ENCODE measurements at regions not wholly inside any gene's neighbourhood (a gene's known extent, or its start where the extent isn't known, plus 50 kb on each side); places are given as distances from the start of the nearest gene placed in this dataset.

GRCh38 chr18:51712821-51713220 lies 515.3 kb upstream of the MEX3C start:
- TF ChIP-seq ISL1 (CRISPR knock-in tag; IDR thresholded peaks at IDR 0.05) (no peak), PPARA (CRISPR knock-in tag; IDR thresholded peaks at IDR 0.05; ENCODE audit: borderline replicate concordance) (no peak), GLIS3 (CRISPR knock-in tag; IDR thresholded peaks at IDR 0.05) (no peak), ARNTL (CRISPR knock-in tag; IDR thresholded peaks at IDR 0.05; ENCODE audit: borderline replicate concordance, low read depth) (no peak), SNAI2 (CRISPR knock-in tag; IDR thresholded peaks at IDR 0.05) (no peak), TCF4 (CRISPR knock-in tag; IDR thresholded peaks at IDR 0.05; ENCODE audit: borderline replicate concordance) (no peak), TOX (CRISPR knock-in tag; IDR thresholded peaks at IDR 0.05; ENCODE audit: borderline replicate concordance) (no peak)
- ATAC-seq = no peak

GRCh38 chr18:51716277-51716676 lies 518.8 kb upstream of the MEX3C start:
- no peak for ATAC-seq
- TF ChIP-seq BACH2 (CRISPR knock-in tag; IDR thresholded peaks at IDR 0.05; ENCODE audit: borderline replicate concordance) (no peak), ZNF565 (CRISPR knock-in tag; conservative IDR thresholded peaks at IDR 0.05; ENCODE audit: low read depth) (no peak), PATZ1 (CRISPR knock-in tag; IDR thresholded peaks at IDR 0.05; ENCODE audit: borderline replicate concordance) (no peak), ZFP3 (CRISPR knock-in tag; IDR thresholded peaks at IDR 0.05) (no peak), TOX (CRISPR knock-in tag; IDR thresholded peaks at IDR 0.05; ENCODE audit: borderline replicate concordance) (no peak), ZNF70 (CRISPR knock-in tag; IDR thresholded peaks at IDR 0.05) (no peak), ESRRG (CRISPR knock-in tag; IDR thresholded peaks at IDR 0.05) (no peak), TSHZ2 (CRISPR knock-in tag; IDR thresholded peaks at IDR 0.05) (no peak), RARB (CRISPR knock-in tag; IDR thresholded peaks at IDR 0.05) (no peak), CSRNP3 (CRISPR knock-in tag; IDR thresholded peaks at IDR 0.05) (no peak), TCF4 (CRISPR knock-in tag; IDR thresholded peaks at IDR 0.05; ENCODE audit: borderline replicate concordance) (no peak), SNAI2 (CRISPR knock-in tag; IDR thresholded peaks at IDR 0.05) (no peak), ZC3H10 (CRISPR knock-in tag; IDR thresholded peaks at IDR 0.05) (no peak), ISL1 (CRISPR knock-in tag; IDR thresholded peaks at IDR 0.05) (no peak), OSR1 (CRISPR knock-in tag; IDR thresholded peaks at IDR 0.05) (no peak), PPARA (CRISPR knock-in tag; IDR thresholded peaks at IDR 0.05; ENCODE audit: borderline replicate concordance) (no peak)

- ATAC-seq = no peak
- TF ChIP-seq TOX (CRISPR knock-in tag; IDR thresholded peaks at IDR 0.05; ENCODE audit: borderline replicate concordance) = no peak
- TF ChIP-seq ISL1 (CRISPR knock-in tag; IDR thresholded peaks at IDR 0.05) = no peak
- no peak for TF ChIP-seq ZC3H10 (CRISPR knock-in tag; IDR thresholded peaks at IDR 0.05)
- no peak for TF ChIP-seq PPARA (CRISPR knock-in tag; IDR thresholded peaks at IDR 0.05; ENCODE audit: borderline replicate concordance)
Measured at GRCh38 chr18:51721388-51721787, 523.9 kb upstream of the MEX3C start.

GRCh38 chr18:51721996-51722395 lies 524.5 kb upstream of the MEX3C start:
- no peak for TF ChIP-seq CSRNP3 (CRISPR knock-in tag; IDR thresholded peaks at IDR 0.05)
- no peak for TF ChIP-seq BACH2 (CRISPR knock-in tag; IDR thresholded peaks at IDR 0.05; ENCODE audit: borderline replicate concordance)
- no peak for TF ChIP-seq PPARA (CRISPR knock-in tag; IDR thresholded peaks at IDR 0.05; ENCODE audit: borderline replicate concordance)
- TF ChIP-seq TOX (CRISPR knock-in tag; IDR thresholded peaks at IDR 0.05; ENCODE audit: borderline replicate concordance) = no peak
- TF ChIP-seq PATZ1 (CRISPR knock-in tag; IDR thresholded peaks at IDR 0.05; ENCODE audit: borderline replicate concordance) = no peak
- TF ChIP-seq GLIS3 (CRISPR knock-in tag; IDR thresholded peaks at IDR 0.05) = no peak
- no peak for TF ChIP-seq ZNF8 (CRISPR knock-in tag; IDR thresholded peaks at IDR 0.05)
- no peak for TF ChIP-seq CSDC2 (CRISPR knock-in tag; IDR thresholded peaks at IDR 0.05)
- TF ChIP-seq ZFP30 (CRISPR knock-in tag; IDR thresholded peaks at IDR 0.05) = no peak
- no peak for TF ChIP-seq SNAI2 (CRISPR knock-in tag; IDR thresholded peaks at IDR 0.05)
- no peak for TF ChIP-seq ISL1 (CRISPR knock-in tag; IDR thresholded peaks at IDR 0.05)
- no peak for TF ChIP-seq ZFP3 (CRISPR knock-in tag; IDR thresholded peaks at IDR 0.05)
- no peak for TF ChIP-seq POU6F1 (CRISPR knock-in tag; IDR thresholded peaks at IDR 0.05; ENCODE audit: borderline replicate concordance, low read depth)
- ATAC-seq = no peak

Measured in SK-N-SH treated with all-trans-retinoic acid at 6 μM for 48 hours (cell line).